Suprapubic skin (tissue), 4 donors: ENCODE measurements at regions not wholly inside any gene's neighbourhood (a gene's known extent, or its start where the extent isn't known, plus 50 kb on each side); places are given as distances from the start of the nearest gene placed in this dataset.

ENCODE experiments used
- POLR2A ChIP-seq, 2 donors: fragments of 450-650 bp; IDR thresholded peaks; one replicate each; pipeline ENCODE4 v1.6.1; 2017; ENCODE audit warnings: antibody characterized with exemption in 2 of 2, mild to moderate bottlenecking in 2 of 2, moderate library complexity in 2 of 2
- POLR2AphosphoS5 ChIP-seq, 3 donors: sonication (generic); formaldehyde crosslinking; IDR thresholded peaks; one replicate each; pipeline ENCODE4 v1.6.1; 2017; ENCODE audit warnings: antibody characterized with exemption in 3 of 3
- TF ChIP-seq, protein P1 (sequence below), 2 donors: fragments of 200-600 bp in 1 of 2; fragments of 450-650 bp in 1 of 2; sonication (generic) in 1 of 2; IDR thresholded peaks; one replicate each; pipeline ENCODE4 v1.5.1; 2016 to 2019; ENCODE audit warnings: antibody characterized with exemption in 2 of 2, mild to moderate bottlenecking in 1 of 2, moderate library complexity in 1 of 2

DNA sequence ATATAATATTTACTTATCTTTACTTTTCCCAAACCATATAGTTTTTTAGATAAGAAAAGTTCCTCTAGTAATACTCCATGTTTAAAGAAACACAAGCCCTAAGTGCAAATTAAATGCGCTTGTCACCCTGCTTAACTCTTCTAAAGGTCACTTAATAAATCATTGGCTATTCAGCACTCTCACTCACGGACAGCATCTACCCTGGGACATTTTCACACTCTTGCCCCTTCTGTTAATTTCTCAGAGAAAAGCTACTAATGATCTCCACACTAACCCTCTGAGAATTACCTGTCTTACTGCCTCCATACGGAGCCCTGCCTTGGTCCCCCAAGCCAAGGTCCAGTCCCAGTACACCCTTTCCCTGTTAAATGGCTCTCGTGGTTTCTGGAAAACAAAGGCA, 102.2 kb downstream of the NRN1 start:
- TF ChIP-seq, protein P1, sequence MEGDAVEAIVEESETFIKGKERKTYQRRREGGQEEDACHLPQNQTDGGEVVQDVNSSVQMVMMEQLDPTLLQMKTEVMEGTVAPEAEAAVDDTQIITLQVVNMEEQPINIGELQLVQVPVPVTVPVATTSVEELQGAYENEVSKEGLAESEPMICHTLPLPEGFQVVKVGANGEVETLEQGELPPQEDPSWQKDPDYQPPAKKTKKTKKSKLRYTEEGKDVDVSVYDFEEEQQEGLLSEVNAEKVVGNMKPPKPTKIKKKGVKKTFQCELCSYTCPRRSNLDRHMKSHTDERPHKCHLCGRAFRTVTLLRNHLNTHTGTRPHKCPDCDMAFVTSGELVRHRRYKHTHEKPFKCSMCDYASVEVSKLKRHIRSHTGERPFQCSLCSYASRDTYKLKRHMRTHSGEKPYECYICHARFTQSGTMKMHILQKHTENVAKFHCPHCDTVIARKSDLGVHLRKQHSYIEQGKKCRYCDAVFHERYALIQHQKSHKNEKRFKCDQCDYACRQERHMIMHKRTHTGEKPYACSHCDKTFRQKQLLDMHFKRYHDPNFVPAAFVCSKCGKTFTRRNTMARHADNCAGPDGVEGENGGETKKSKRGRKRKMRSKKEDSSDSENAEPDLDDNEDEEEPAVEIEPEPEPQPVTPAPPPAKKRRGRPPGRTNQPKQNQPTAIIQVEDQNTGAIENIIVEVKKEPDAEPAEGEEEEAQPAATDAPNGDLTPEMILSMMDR (IDR thresholded peaks at IDR 0.05) = no peak
- TF ChIP-seq POLR2AphosphoS5 (IDR thresholded peaks at IDR 0.05) (no peak), POLR2A (IDR thresholded peaks at IDR 0.05) (no peak)
